ENCODE measurements at regions not wholly inside any gene's neighbourhood (a gene's known extent, or its start where the extent isn't known, plus 50 kb on each side); places are given as distances from the start of the nearest gene placed in this dataset.

DNA sequence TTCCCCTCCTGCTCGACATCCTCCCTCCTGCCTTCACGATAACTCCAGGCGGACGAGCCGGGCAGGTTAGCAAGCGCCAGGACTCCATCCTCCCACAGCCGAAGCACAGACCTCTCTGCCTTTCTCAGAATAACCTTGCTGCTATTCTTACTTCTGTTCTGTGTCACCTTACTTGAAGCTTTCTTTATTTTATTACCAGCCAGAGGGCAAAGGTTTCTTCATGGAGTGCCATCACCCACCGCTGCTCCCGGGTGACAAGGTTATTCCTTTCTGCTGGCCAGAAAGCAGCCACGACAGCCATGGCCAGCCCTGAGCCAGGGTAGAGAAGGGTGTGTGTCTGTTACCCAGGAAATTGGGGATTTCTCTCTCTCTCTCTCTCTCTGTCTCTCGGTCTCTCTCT lies 227.1 kb downstream of the ANAPC1 start:
- TF ChIP-seq, protein P1, sequence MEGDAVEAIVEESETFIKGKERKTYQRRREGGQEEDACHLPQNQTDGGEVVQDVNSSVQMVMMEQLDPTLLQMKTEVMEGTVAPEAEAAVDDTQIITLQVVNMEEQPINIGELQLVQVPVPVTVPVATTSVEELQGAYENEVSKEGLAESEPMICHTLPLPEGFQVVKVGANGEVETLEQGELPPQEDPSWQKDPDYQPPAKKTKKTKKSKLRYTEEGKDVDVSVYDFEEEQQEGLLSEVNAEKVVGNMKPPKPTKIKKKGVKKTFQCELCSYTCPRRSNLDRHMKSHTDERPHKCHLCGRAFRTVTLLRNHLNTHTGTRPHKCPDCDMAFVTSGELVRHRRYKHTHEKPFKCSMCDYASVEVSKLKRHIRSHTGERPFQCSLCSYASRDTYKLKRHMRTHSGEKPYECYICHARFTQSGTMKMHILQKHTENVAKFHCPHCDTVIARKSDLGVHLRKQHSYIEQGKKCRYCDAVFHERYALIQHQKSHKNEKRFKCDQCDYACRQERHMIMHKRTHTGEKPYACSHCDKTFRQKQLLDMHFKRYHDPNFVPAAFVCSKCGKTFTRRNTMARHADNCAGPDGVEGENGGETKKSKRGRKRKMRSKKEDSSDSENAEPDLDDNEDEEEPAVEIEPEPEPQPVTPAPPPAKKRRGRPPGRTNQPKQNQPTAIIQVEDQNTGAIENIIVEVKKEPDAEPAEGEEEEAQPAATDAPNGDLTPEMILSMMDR (conservative IDR thresholded peaks at IDR 0.05; ENCODE audit: low read depth, low read length): no peak
- DNase-seq (ENCODE audit: low read depth): no peak

DNA sequence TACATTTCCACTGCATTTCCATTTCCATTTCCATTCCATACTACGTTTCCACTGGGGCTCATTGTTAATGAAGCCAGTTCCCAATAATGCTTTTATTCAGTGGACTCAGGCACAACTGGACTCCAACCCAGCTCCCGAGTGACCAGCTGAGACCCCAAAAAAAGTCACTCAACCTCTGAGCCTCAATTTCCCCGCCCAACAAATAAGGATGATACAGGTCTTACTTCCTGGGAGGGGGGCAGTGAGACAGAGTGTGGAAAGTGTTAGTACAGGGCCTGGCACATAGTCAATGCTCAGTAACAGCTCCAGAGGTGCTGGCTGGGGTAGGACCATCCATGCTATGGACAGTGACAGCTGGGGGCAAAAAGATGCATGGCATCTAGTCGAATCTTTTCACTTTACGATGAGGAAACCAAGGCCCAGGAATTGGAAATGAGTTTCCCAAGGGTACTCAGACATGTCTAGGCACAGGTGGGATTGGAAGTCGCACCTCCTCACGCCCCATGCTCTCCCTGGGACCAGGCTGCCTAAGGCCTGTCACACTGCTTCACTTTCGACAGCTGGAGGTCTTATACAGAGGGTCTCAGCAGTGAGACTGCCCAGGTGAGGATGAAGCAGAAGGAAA lies 226.5 kb downstream of the ANAPC1 start:
- DNase-seq (ENCODE audit: low read depth): no peak
- H3K4me3 ChIP-seq (ENCODE audit: low read depth, low read length): no peak overlapping the region
- TF ChIP-seq, protein P1 (conservative IDR thresholded peaks at IDR 0.05; ENCODE audit: low read depth, low read length): no peak

More for the DNA sequence above, 227.1 kb downstream of the ANAPC1 start:
- H3K4me3 ChIP-seq (ENCODE audit: low read depth, low read length): no peak overlapping the region

DNA sequence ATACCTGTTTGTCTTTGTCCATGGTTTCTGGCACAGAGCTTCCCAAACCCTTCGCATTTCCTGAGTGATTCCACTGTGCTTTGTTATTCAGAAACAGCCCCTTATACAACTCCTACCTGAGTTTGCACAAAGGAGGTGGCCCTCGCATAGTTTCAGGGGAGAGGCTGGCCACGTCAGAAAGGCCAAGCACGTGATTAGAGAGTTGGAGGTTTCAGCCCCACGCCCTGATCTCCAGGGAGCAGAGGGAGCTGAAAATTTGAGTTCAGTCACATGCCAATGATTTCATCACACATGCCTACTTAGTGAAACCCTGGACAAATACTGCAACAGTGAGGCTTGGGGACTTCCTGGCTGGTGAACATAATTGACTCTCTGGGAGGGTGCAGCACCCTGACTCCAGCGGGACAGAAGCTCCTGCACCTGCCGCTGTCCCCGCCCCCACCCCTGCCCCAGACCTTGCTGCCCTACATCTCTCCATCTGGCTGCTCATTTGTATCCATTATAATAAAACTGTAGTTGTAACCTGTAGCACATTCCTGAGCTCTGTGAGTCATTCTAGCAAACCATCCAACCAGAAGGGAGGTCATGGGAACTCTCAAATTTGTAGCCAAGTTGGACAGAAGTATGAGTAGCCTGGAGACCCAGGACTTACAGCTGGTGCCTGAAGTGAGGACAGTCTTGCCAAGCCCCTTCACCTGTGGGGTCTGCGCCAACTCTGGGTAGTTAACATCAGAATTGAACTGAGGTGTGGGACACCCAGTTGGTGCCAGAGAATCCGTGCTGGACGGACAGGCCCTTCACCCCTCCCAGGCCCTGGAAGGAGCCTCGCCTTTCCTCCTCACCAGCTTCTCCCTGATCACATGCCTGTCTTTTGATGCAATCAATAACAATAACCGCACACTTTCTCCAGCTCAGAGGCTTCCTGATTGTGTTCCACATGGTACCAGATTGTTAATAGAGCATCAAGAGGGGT lies 224.3 kb downstream of the ANAPC1 start:
- H3K4me3 ChIP-seq (ENCODE audit: low read depth, low read length): no peak overlapping the region
- DNase-seq (ENCODE audit: low read depth): peak; percentile 99
- TF ChIP-seq, protein P1 (conservative IDR thresholded peaks at IDR 0.05; ENCODE audit: low read depth, low read length): no peak

DNA sequence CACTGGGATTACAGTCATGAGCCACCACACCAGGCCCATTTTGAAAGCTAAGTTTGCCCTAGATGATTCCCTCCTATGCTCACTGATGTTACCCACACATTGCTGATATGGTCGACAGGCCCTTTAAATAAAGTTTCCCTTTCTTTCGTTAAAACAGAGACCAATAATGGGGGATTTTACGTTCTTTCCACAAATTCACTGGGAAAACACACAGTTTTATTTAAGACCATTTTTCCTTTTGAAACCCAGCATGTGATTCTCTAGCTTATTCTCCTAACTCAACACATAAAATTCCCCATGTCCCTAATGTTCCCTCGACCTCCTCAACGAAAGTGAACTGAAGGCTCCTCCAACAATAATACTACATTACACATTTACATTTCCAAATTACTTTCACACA lies 223.2 kb downstream of the ANAPC1 start:
- DNase-seq (ENCODE audit: low read depth): no peak

DNA sequence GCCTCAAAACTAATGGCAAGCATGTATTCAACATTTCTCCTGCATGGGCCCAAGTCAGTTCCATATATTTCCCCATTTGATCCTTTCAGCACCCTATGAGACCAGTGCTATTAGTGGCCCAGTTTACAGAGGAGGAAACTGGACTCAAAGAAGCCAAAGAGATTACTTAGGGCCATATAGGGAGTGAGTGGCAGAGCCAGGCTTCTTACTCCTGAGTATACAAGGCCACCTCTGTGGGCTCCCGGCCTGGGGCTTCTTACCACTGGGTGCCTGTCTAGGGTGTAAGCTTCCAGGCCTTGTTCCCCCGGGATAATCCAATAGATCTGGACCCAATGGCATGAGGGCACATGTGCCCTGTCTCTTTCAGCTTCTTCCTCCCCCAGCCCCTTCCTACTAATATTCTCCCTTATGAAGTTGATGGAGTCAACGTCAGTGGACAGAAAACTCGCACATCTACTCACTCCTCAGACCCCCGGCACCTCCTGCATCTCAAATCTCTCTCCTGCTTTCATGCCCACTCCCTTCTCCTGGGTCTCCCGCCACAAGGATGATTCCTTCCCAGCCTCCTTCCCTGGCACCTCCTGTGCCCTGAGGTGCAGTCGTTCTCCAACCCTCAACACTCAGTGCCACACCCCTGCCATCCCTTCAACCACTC lies 222.6 kb downstream of the ANAPC1 start:
- TF ChIP-seq, protein P1 (conservative IDR thresholded peaks at IDR 0.05; ENCODE audit: low read depth, low read length): no peak
- no peak for DNase-seq (ENCODE audit: low read depth)
- no peak overlapping the region for H3K4me3 ChIP-seq (ENCODE audit: low read depth, low read length)

More for the DNA sequence above, 223.2 kb downstream of the ANAPC1 start:
- no peak overlapping the region for H3K4me3 ChIP-seq (ENCODE audit: low read depth, low read length)
- TF ChIP-seq, protein P1 (conservative IDR thresholded peaks at IDR 0.05; ENCODE audit: low read depth, low read length): no peak

DNA sequence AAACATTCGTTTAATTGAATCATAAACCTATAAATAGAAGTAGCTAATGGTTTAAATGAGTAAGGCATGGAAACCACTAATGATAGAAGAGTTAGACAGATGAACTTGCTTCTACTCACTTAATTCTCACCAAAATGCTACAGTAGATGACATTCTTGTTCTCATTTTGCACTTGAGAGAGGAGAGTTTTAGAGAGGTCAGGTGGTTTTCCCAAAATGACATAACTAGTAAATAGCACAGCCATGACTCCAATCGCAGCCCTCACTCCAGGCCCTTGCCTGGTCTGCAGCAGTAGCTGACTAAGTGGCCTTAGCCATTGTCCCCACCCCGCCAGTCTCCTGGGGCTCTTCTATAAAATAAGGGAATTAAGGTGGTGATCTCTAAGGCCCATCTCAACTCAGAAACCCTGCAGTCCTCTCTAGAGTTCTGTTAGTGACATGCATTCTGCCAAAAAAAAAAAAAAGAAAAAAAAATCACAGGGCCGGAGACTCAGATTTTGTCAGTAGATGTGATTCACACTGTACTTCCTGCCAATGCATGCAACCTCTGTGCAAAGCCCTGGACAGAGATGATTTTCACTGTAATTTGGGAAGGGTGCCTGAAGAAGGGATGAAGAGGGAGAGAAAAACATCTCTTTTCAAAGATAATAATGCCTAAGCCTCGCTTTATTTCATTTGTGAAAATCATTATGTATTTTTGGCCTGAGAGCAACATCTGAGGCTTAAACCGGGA lies 221.8 kb downstream of the ANAPC1 start:
- no peak overlapping the region for H3K4me3 ChIP-seq (ENCODE audit: low read depth, low read length)
- TF ChIP-seq, protein P1 (conservative IDR thresholded peaks at IDR 0.05; ENCODE audit: low read depth, low read length): no peak
- no peak for DNase-seq (ENCODE audit: low read depth)

Measured in epithelial cell of proximal tubule (primary cell).